CD4-positive, alpha-beta T cell treated with Interleukin-17A for 1 hour (primary cell): ENCODE measurements at regions not wholly inside any gene's neighbourhood (a gene's known extent, or its start where the extent isn't known, plus 50 kb on each side); places are given as distances from the start of the nearest gene placed in this dataset.

Experiments
- DNase-seq: peaks from one replicate; pipeline ENCODE4 v3.0.0-alpha.2; 2020

DNA sequence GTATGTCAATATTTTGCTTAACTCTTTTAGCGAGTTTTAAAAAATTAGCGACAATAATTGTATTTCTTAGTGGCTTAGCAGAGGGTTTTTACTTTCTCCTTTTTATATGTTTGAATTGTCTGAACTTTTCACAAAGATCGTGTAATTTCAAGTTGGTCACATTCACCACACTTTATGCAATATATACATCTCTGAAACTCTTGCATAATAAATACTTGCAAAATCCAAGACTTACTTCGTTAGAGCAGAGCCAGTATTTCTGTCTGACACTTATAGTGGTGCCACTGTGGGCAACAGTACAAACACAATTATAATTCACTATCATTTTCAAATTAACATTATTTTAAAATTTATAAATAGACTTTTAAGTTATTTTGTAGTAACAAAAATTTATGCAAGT is 62.0 kb downstream of the SUCNR1 start:
- no peak for DNase-seq

DNA sequence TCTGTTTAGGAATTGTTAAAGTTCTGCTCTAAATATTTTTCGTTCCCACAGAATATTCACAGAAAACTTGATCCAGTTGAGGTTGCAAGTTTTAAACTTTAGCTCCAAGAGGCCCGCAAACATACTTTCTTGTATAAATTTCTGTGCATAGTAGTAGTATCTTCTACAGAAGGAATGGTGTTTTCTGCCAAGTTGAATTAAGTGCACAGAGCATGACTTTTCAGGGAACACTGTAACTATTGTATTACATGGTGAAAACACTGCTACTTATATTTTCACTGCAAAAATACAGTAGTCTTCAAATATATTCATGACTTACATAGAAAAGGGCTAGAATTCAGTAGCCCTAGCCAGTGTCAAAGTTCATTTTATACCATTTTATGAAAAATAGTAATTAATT is 67.0 kb downstream of the SUCNR1 start:
- no peak for DNase-seq

DNA sequence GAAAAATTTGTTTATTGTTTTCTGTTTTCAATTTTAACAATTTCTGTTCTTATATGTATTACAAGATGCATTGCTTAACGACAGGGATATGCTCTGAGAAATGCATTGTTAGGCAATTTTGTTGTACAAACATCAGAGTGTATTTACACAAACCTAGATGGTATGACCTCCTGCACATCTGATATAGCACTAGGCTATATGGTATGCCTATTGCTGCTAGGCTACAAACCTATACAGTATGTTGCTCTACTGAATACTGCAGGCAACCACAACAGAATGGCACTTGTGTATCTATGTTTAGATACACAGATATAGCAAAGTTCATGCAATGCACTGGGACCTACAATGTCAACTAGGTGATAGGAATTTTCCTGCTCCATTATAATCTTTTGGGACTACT is 70.1 kb downstream of the SUCNR1 start:
- DNase-seq = no peak

DNA sequence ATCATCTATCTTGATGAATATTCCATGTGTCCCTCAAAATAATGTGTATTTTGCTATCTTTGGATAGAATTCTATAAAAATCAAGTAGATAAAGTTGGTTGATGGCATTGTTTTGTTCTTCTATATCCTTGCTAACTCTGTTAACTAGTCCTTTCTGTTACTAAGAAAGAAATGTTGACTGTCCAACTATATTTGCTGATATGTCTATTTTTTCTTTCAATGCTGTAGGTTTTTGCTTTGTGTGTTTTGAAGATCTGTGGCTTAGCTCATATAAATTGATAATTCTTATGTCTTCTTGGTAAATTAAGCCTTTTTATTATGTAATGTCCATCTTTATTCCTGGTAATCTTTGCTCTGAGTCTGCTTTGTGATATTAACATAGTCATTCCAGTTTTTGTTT is 70.9 kb downstream of the SUCNR1 start:
- DNase-seq = no peak

DNA sequence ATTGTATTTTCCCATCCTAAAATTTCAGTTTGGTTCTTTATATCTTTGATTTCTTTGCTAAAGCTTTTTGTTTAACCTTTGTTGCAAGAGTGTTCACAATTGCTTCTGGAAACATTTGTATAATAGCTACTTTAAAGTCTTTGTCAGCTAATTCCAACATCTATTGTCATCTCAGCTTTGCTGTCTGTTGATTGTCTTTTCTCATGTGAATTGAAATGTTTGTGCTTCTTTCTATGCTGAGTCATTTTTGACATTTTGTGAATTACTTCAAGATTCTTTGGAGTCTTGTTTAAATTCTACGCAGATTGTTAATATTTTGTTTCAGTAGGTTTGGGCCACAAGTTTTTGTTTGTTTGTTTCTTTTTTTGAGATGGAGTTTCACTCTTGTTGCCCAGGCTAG is 73.2 kb downstream of the SUCNR1 start:
- DNase-seq = no peak

DNA sequence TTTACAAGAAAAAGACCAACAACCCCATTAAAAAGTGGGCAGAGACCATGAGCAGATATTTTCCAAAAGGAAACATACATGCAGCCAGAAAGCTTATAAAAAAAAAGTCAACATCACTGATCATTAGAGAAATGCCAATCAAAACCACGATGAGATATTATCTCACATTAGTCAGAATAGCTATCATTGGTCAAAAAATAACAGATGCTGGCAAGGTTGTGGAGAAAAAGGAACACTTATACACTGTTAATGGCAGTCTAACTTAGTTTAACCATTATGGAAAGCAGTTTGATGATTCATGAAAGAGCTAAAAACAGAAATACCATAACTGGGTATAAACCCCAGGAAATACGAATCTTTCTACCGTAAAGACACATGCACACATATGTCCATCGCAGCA is 76.3 kb downstream of the SUCNR1 start:
- DNase-seq = no peak

DNA sequence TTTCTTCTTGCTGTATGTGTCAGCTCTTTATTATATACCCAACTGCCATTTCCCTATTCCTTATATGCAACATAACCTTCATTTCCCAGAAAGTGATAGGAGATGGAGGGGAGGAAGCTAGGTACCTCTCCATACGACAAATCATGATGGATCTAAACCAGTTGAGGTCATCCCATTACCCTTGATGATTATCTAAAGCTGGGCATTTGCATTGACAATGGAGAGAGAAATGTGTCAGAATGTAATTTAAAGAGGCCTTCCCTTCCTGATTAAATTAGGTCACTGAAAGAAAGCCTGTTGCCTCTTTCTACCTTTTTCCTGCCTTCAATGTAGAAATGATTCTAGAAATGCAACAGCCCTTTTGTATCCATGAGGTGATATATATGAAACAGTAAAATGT is 81.9 kb downstream of the SUCNR1 start:
- no peak for DNase-seq

DNA sequence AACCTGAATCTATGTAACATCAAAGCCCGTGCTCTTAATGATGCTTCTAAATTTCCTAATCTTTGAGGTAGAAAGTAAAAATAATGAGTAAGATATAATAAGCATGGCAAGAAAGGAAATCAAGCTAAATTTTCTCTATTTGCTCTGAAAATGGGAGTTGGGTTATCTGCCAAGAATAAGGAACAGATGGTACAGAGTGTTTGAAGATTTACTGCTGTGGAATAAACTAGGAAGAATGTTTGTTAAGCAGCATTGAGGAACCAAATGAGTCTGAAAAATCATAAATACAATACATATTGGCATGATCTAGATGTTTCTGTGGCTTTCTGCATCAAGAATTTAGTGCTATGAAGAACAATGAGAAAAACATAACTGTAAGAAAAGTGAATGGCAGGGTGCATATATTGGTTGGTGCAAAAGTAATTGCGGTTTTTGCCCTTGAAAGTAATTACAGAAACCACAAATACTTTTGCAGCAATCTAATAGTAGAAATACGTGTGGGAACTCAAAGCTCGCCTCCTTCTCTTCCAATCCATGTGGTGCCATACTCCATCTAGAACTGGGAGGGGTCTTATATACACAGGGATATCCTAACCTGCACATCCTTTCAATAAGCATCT is 87.6 kb downstream of the SUCNR1 start:
- DNase-seq = no peak

DNA sequence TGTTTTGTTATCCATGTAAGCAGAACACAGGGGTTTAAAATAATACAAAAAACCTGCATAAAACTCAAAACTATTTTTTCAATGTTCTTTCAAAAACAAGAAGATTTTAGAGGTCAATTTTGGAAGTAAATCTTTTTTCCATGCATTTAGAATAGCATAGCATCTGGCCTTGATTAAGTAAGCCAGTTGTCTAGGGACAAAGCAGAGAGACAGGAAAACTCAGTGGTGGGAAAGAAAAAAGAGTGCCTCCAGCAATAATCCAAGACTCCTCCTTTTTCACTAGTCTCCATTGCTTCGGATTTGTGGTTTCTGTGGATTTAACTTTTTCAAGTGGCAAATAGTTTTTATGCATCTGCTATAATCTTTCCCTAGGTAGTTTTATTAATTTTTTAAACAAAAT is 88.9 kb downstream of the SUCNR1 start:
- DNase-seq = no peak

DNA sequence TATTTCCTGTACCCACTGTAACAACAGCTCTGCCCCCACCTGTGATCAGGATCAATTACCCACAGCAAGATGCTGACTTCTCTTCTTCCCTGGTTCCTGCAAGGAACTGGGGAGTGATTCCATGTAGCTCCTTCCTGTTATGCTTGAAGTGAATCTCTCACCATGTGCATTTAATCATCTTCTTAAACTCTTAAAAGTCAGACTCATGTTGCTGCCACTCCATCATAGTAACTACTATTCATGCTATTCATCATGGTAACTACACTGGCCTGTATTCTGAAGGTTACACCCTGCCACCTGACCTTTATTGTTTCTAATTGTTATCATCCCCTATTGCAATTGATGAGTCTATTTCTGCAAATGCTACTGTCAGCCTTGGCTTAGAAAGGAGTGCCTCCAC is 89.5 kb downstream of the SUCNR1 start:
- DNase-seq = no peak

DNA sequence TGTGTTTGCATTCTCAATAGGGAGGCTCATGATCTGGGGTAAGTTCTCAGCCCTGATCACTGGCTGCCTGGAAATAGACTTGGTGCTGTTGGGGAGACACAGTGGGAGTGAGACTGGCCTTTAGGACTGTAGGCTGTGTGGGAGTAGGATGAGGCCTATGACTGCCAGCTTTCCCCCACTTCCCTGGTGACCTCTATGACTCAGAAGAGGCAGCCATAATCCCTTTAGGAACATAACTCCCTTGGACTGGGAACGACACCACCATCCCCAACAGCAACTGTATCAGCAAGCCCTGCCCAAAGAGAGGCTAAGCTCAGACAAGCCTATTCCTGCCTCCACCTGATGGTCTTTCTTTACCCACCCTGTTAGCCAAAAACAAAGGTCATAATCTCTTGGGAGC is 91.3 kb downstream of the SUCNR1 start:
- DNase-seq = no peak

DNA sequence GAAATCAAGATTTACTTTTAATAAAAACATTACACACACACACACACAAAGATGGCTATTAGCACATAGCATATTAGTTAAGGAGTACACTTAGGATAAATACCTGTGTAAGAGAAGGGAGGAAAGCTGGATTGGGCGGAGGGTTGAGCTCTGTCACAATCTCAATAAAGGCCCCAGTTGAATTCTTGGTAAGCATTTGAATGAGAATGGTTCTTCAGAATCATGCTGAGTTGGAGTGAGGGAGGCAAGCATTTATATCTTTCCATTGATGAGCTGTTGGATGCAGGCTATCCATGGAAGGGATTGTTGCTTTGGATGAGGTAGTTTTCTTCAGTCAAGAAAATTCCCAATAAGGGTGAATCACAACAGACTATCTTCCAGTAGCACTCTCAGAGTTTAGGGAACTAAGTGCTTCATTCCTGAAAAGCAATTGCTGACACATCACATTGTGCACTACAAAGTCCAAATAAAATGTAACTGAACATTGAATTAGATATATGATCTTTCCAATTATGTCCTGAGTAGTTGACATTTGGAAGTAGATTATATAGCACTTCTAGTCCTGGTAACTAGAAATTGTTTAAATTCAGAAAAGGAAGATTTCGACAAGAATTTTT is 95.7 kb downstream of the SUCNR1 start:
- DNase-seq = no peak

DNA sequence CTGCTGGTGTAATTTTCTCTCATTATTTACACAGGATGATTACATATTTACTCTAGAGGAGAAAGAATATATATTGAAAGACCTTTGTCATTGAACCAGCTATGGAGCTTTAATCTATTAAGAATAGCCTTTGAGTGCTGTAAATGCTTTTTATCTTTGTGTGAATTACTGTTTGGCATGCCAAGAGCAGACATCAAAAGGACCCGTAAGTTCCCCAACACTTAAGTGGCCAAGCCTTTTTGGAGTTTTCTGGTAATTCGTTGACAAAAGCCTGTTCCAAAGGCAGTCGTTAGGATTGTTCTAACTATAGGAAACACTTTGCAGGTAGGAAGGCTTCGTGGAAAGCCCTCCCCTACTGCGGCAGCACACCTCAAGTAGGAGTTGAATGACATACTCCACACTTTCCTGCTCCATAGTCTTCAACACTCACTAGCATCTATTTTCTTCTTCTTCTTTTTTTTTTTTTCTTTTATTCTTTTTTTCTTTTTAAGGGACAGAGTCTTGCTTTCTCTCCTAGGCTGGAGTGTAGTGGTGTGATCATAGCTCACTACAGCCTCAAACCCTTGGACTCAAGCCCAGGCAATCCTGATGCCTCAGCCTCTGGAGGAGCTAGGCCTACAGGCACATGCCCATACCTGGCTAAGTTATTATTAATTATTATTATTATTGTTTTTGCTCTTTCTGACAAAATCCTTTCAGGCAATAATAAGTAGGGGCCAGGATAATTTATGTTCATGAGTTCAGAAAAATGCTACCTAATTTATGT is 98.6 kb downstream of the SUCNR1 start:
- no peak for DNase-seq

DNA sequence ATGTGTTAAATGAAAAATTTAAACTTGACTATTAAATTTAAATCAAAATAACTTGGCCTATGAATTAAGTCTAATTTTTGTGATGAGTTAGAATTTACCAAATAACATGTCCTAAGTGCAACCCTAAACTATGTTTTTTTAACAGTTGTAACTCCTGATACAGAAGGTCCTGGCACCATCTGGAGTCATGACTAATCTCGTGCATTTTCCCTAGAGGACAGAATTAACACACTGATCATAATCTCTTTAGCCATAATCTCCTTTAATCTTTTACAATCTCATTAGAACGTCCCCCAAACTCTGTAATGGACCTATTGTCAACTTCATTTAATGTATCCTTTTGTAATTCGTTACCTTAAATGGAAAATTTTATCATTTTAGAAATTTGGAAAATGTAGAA is 100.6 kb downstream of the SUCNR1 start:
- no peak for DNase-seq

DNA sequence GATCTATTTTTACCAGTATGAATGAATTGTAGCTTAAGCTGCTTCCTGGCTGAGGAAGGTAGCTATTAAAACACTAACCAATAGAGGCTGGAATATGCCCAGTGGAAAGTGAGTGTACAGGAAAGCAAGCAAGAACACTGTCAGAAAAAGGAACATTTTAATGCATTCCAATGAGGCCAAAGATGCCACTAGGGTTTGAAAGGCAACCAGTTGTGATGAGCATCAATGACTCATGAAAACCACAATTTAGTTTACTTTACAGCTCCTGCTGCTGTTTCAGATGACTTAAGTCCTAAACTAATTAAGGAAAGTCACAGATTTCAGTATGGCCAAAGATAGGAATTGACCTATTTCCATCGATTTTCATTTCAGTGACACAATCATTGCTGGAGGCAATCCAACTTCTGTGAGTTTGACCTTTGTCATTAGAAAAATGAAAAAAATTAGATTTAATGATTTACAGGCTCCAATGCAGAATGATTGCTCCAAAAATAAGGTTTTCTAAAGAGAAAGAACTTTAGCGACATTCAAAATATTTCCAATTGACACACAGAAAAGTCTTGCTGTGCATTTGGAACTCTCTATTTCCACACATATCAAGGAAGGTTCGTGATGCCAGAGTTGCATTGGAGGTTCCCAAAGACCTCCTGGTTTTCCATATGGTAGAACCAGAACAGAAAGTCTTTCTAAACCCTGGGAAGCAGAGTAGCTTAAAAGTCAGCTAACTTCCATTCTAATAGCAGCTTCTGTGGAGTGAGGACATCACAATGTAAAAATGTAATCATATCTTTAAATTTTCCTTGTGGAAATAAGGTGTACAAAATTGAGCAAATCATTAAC is 103.0 kb downstream of the SUCNR1 start:
- no peak for DNase-seq

DNA sequence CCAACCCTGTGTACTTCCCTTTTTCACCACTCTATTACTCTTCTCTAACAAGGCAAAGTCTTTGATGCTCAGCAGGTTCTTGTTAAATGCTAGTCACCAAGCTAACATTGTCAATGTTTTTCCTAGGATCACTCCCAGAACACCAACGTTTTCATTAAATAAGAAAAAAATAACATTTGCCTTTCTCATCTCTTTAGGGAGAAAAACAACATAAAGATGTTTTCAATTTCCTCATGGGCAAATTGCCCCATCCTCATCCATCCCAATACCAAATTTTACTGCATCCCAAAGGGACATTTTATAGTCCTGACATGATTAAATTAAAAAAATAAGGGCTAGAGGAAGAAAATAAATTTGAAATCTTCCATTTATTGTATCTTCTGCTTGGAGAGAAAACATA is 106.5 kb downstream of the SUCNR1 start:
- no peak for DNase-seq

DNA sequence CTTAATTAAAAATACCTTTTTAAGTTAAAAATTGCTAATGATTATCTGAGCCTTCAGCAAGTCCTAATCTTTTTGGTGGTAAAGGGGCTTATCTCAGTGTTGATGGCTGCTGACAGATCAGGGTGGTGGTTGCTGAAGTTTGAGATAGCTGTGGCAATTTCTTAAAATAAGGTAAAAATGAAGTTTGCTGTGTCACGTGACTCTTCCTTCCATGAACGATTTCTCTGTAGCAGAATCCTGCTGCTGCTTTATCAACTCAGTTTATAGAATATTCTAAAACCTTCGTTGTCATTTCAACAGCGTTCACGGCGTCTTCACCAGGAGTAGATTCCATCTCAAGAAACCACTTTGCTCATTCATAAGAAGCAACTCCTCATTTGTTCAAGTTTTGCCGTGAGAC is 110.1 kb downstream of the SUCNR1 start:
- DNase-seq = no peak

DNA sequence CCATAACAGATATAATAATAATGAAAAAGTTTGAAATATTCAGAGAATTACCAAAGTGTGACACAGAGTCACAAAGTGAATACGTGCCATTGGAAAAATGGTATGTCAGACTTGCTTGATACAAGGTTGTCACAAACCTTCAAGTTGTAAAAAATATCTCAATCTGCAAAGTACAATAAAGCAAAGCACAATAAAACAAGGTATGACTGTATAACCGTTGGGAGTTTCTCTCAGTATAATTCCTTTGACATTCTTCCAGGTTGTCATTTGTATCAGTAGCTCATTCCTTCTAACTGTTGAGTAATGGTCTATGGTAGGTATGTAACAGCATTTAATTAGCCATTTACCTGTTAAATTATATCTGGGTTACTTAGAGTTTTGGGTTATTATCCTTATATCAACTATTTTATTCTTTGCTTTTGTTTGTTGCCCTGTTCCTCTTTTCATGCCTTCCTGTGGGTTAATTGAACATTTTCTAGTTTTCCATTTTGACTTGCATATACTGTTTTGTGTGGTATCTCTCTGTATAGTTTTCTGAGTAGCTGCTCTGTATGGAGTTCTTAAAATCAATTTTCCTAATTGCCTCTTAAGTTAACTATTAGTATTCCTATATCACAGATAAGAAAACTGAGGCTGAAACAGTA is 112.5 kb downstream of the SUCNR1 start:
- no peak for DNase-seq

DNA sequence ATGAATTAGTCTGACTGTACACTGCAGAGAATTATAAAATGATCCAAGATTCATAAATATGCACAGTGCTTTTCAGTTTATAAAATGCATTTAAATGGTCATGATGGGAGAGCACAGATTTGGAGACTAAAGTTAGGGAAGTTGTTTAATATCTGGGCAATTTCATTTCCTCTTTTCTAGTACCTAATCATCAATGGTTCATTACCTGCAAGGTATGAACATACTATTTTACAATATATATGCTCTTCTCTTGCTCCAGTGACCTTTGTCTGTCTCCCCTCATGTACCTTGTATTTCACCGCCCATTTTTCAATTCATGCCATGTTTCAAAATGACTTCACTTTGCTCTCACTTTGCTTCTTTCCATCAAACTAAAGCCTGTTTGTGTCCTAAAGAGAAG is 114.5 kb downstream of the SUCNR1 start:
- DNase-seq = no peak

DNA sequence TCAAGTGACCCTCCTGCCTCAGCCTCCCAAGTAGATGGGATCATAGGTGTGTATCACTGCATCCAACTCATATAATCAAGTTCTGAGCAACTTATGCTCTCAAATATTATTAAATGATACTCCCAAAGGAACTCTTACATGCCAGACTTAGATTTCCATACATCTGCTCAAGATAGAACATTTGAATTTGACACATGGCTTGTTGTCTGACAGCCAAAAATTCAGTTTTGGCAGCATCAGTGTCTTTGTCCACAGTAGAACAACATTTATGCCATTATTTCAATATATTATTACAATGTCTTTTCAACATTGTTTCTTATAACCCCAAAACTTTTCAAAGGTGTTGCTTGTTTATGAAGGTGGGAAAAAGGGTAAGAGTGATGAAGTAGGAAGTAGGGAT is 116.2 kb downstream of the SUCNR1 start:
- DNase-seq = no peak

DNA sequence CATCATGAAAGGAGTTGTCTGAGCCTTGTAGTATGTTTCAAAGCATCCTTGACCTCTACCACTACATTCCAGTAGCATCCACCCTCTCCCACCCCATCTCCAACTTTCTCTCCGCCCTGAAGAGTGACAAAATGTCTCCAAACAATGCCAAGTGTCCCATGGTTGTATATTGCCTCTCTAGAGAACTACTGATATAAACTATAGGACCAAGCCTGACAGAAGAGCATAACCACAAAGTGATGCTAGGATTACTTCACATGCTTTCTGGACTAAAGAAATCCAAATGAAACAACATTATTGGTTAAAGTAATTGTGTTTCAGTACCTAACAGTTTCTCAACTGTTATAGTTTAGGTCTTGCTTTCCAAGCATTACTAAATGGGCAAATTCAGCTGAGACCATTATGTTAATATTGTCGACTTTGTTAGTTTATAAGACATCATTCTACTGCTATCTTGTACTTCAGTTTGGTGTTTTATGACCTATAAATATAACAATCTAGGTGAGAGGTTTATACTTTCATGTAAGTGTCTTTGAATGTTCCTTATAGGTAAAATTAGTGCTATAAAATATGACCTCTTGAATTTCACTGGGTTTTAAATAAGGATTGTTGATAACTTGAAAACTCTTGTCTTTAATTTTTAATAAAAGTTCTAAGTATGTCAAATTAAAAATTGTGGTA is 117.4 kb downstream of the SUCNR1 start:
- no peak for DNase-seq

DNA sequence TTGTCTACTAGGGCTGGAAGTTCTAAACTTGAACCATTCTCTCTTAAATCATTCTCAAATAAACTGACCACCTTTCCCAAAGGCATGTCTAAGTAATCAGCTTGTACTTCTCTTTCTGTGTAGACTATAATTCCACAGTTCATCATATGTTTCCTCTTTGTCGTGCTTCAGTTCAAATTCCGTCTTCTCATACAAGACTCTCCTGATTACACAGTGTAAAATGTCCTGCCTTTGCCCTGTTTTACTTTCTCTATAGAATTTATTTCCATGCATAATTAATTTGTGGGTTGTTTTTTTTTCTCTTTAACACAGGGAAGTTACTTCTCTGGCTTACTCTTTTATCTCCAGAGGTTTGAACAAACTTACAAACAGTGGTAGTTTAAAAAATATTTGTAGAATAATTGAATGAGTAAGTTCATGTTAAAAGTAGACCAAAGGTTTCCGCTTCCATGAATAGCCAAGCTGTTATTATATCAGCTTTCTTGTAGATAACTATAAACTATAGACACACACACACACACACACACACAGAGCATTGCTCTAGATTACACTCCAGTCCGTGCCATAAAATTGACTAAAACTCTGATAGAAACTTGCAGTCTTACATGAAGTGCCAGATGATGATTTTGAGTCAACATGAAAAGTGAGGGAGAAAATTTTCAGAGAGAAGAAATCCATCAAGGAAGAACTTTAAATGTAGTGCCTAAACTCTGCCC is 119.0 kb downstream of the SUCNR1 start:
- DNase-seq = no peak
